Adrenal gland (tissue), 5 donors: ENCODE measurements at regions not wholly inside any gene's neighbourhood (a gene's known extent, or its start where the extent isn't known, plus 50 kb on each side); places are given as distances from the start of the nearest gene placed in this dataset.

Source experiments
- CTCF ChIP-seq, 6 experiments: fragments of 450-650 bp in 4 of 6; fragments of 200-600 bp in 2 of 6; sonication (generic) in 1 of 6; IDR thresholded peaks; 1 replicate in 5 of 6; 2 replicates in 1 of 6; pipeline versions ENCODE4 v1.5.1 to v1.8.0; 2016 to 2021; ENCODE audit warnings: antibody characterized with exemption in 6 of 6, mild to moderate bottlenecking in 2 of 6, moderate library complexity in 1 of 6
- POLR2A ChIP-seq, 2 donors: fragments of 450-650 bp; IDR thresholded peaks; one replicate each; pipeline ENCODE4 v1.6.1; 2017; ENCODE audit warnings: antibody characterized with exemption in 2 of 2, mild to moderate bottlenecking in 2 of 2, moderate library complexity in 1 of 2
- donor health status: DM: no; HTN: no; CAD: no.

GRCh38 chr5:116853992-116854391, 279.4 kb upstream of the SEMA6A start:
- no peak for TF ChIP-seq CTCF (IDR thresholded peaks at IDR 0.05)
- TF ChIP-seq POLR2A (IDR thresholded peaks at IDR 0.05), result no peak
